Smooth muscle cell (in vitro differentiated cells): ENCODE measurements at regions not wholly inside any gene's neighbourhood (a gene's known extent, or its start where the extent isn't known, plus 50 kb on each side); places are given as distances from the start of the nearest gene placed in this dataset.

Experiments
- DNase-seq: peaks from one replicate; lab custom pipeline; 2025; ENCODE audit not compliant: unreplicated experiment; lab: John Stamatoyannopoulos, UW
- H2AFZ ChIP-seq: fragments of 200-600 bp; sonication (generic); 2 replicates; pipeline ENCODE4 v1.6.0; 2016; ENCODE audit warnings: antibody characterized with exemption, low read depth, mild to moderate bottlenecking
- H3F3A ChIP-seq: fragments of 200-600 bp; sonication (generic); 2 replicates; pipeline ENCODE4 v1.6.0; 2017; ENCODE audit warnings: antibody characterized with exemption, low read depth
- H3K27ac ChIP-seq: fragments of 200-600 bp; sonication (generic); 2 replicates; pipeline ENCODE4 v1.5.1; 2016; ENCODE audit warnings: low read depth, mild to moderate bottlenecking
- H3K27me3 ChIP-seq: fragments of 200-600 bp; sonication (generic); 2 replicates; pipeline ENCODE4 v1.6.1; 2016; ENCODE audit warnings: low read depth, mild to moderate bottlenecking
- H3K36me3 ChIP-seq: fragments of 200-600 bp; sonication (generic); 2 replicates; pipeline ENCODE4 v1.5.1; 2016; ENCODE audit warnings: low read depth
- H3K4me1 ChIP-seq: fragments of 200-600 bp; sonication (generic); 2 replicates; pipeline ENCODE4 v1.5.1; 2016; ENCODE audit warnings: low read depth
- H3K4me2 ChIP-seq: fragments of 200-600 bp; sonication (generic); 2 replicates; pipeline ENCODE4 v1.6.0; 2016; ENCODE audit warnings: mild to moderate bottlenecking
- H3K4me3 ChIP-seq: fragments of 200-600 bp; sonication (generic); 2 replicates; pipeline ENCODE4 v1.5.1; 2016; ENCODE audit warnings: mild to moderate bottlenecking
- H3K79me2 ChIP-seq: fragments of 200-600 bp; sonication (generic); 2 replicates; pipeline ENCODE4 v1.6.0; 2016; ENCODE audit warnings: low read depth, mild to moderate bottlenecking
- H3K9ac ChIP-seq: fragments of 200-600 bp; sonication (generic); 2 replicates; pipeline ENCODE4 v1.6.0; 2016; ENCODE audit warnings: low read depth
- H3K9me3 ChIP-seq: fragments of 200-600 bp; sonication (generic); replicated peaks from 2 replicates; pipeline ENCODE4 v1.5.1; 2016; ENCODE audit warnings: low read depth
- H4K20me1 ChIP-seq: fragments of 200-600 bp; sonication (generic); 2 replicates; pipeline ENCODE4 v1.6.0; 2016; ENCODE audit warnings: low read depth
- CTCF ChIP-seq: fragments of 200-600 bp; sonication (generic); IDR thresholded peaks from 2 replicates; pipeline ENCODE4 v1.5.1; 2017; ENCODE audit warnings: borderline replicate concordance, mild to moderate bottlenecking, antibody characterized with exemption; ENCODE audit not compliant: insufficient read depth, poor library complexity, severe bottlenecking
- WGBS: methylation state at CpG from one replicate; pipeline ENCODE4 v1.1.7; 2016; ENCODE audit warnings: low lambda C conversion rate; 5-methylcytosine and 5-hydroxymethylcytosine counted together

- Histone ChIP-seq H3K36me3 (no peaks in the 10 kb centered on the region), H3K9ac (no peak overlapping the region), H3K4me3 (no peak overlapping the region), H3K79me2 (no peaks in the 10 kb centered on the region), H2AFZ (no peak overlapping the region), H3K27me3 (peaks cover 28% of the 10 kb centered on the region), H3K27ac (no peak overlapping the region), H3K9me3 (no peaks in the 10 kb centered on the region), H3F3A (no peaks in the 10 kb centered on the region), H3K4me1 (peaks cover 9% of the 10 kb centered on the region), H3K4me2 (no peak overlapping the region), H4K20me1 (no peaks in the 10 kb centered on the region)
- no peak for TF ChIP-seq CTCF
- DNase-seq, result no peak
- 48% methylated on average over 12 of the region's 12 CpGs for WGBS
Measured at GRCh38 chr1:29901624-29902325, 665.5 kb downstream of the PTPRU start.

- no peaks in the 10 kb centered on the region for H3K36me3 ChIP-seq
- WGBS, result 81% methylated on average over 3 of the region's 3 CpGs
- H3K9ac ChIP-seq, result no peak overlapping the region
- peaks cover 9% of the 10 kb centered on the region for H3K4me1 ChIP-seq
- no peak overlapping the region for H3K4me2 ChIP-seq
- H3K9me3 ChIP-seq, result no peaks in the 10 kb centered on the region
- TF ChIP-seq CTCF, result no peak
- no peak overlapping the region for H3K27ac ChIP-seq
- H3K27me3 ChIP-seq, result peaks cover 33% of the 10 kb centered on the region
- H3F3A ChIP-seq, result no peaks in the 10 kb centered on the region
- H4K20me1 ChIP-seq, result no peaks in the 10 kb centered on the region
- H3K79me2 ChIP-seq, result no peaks in the 10 kb centered on the region
- no peak for DNase-seq
- H2AFZ ChIP-seq, result no peak overlapping the region
- no peak overlapping the region for H3K4me3 ChIP-seq
Measured at GRCh38 chr1:29900712-29901111, 664.4 kb downstream of the PTPRU start.

- H3F3A ChIP-seq, result no peaks in the 10 kb centered on the region
- no peaks in the 10 kb centered on the region for H3K79me2 ChIP-seq
- no peak overlapping the region for H3K4me3 ChIP-seq
- WGBS, result 83% methylated on average over 20 of the region's 20 CpGs
- DNase-seq, result no peak
- H3K27ac ChIP-seq, result no peak overlapping the region
- H4K20me1 ChIP-seq, result no peaks in the 10 kb centered on the region
- H3K4me1 ChIP-seq, result peaks cover 9% of the 10 kb centered on the region
- H3K27me3 ChIP-seq, result peaks cover 33% of the 10 kb centered on the region
- H3K36me3 ChIP-seq, result no peaks in the 10 kb centered on the region
- H2AFZ ChIP-seq, result no peak overlapping the region
- H3K9ac ChIP-seq, result no peak overlapping the region
- no peaks in the 10 kb centered on the region for H3K9me3 ChIP-seq
- TF ChIP-seq CTCF, result no peak
- no peak overlapping the region for H3K4me2 ChIP-seq
Measured at GRCh38 chr1:29900104-29900679, 663.9 kb downstream of the PTPRU start.
